Panc1 (cell line): ENCODE measurements at regions not wholly inside any gene's neighbourhood (a gene's known extent, or its start where the extent isn't known, plus 50 kb on each side); places are given as distances from the start of the nearest gene placed in this dataset.

Source experiments
- ATAC-seq: fragments of 200-7000 bp; cut with Tn5 transposase; 2 replicates; pipeline ENCODE4 v1.9.1; 2020; ENCODE audit warnings: mild to moderate bottlenecking, moderate library complexity
- BruUV-seq: library from RNA; stranded (reverse); fragments of 400-500 nt; replicated peaks from 2 replicates; lab custom pipeline; 2021; lab: Mats Ljungman, UMichigan
- CTCF ChIA-PET: fragments of 300-600 bp; sonication (Branson Sonifier 250); formaldehyde crosslinking; loops from one replicate; lab custom pipeline; 2022; ENCODE audit warnings: antibody characterized with exemption; lab: Charles Lee
- POLR2A ChIA-PET: fragments of 300-600 bp; sonication (Branson Sonifier 250); formaldehyde crosslinking; loops from one replicate; lab custom pipeline; 2022; ENCODE audit warnings: antibody characterized with exemption; lab: Charles Lee
- DNase-seq: peaks from one replicate; pipeline ENCODE4 v3.0.0-alpha.2; 2010; ENCODE audit warnings: low read depth, low spot score
- H3K27ac ChIP-seq: 2 replicates; pipeline ENCODE4 v1.5.1; 2011; ENCODE audit warnings: mild to moderate bottlenecking, low read length, inconsistent platforms
- H3K27me3 ChIP-seq: fragments of 200-500 bp; sonication (Bioruptor generic); 2 replicates; pipeline ENCODE4 v1.6.0; 2014; ENCODE audit warnings: low read length, inconsistent platforms; ENCODE audit not compliant: control insufficient read depth, insufficient read depth
- H3K36me3 ChIP-seq: fragments of 200-500 bp; sonication (Bioruptor generic); 2 replicates; pipeline ENCODE4 v1.5.1; 2014; ENCODE audit warnings: inconsistent platforms, mild to moderate bottlenecking, low read length, moderate library complexity; ENCODE audit not compliant: control insufficient read depth, insufficient read depth
- H3K4me1 ChIP-seq: 2 replicates; pipeline ENCODE4 v1.5.1; 2011; ENCODE audit warnings: inconsistent platforms, mild to moderate bottlenecking, low read length, moderate library complexity; ENCODE audit not compliant: control insufficient read depth, insufficient read depth
- H3K4me3 ChIP-seq, 2 experiments: 2 replicates each; pipeline ENCODE4 v1.5.1; 2011 to 2012; ENCODE audit warnings: low read depth in 2 of 2, low read length in 2 of 2, mild to moderate bottlenecking in 2 of 2, inconsistent platforms in 1 of 2, moderate library complexity in 1 of 2
- H3K9me3 ChIP-seq: fragments of 200-500 bp; sonication (Bioruptor generic); 2 replicates; pipeline ENCODE4 v1.5.1; 2014; ENCODE audit warnings: low read depth, mild to moderate bottlenecking, inconsistent platforms, low read length, moderate library complexity; ENCODE audit not compliant: control insufficient read depth, insufficient read depth
- CTCF ChIP-seq: fragments of 450-650 bp; IDR thresholded peaks from 2 replicates; pipeline ENCODE4 v1.5.1; 2017; ENCODE audit warnings: mild to moderate bottlenecking
- POLR2AphosphoS5 ChIP-seq: IDR thresholded peaks from 2 replicates; pipeline ENCODE4 v1.6.1; 2012; ENCODE audit warnings: mild to moderate bottlenecking, low read depth, low read length, moderate library complexity
- SIN3A ChIP-seq: IDR thresholded peaks from 2 replicates; pipeline ENCODE4 v1.6.1; 2012; ENCODE audit warnings: low read depth, mild to moderate bottlenecking, low read length, moderate library complexity, borderline replicate concordance; ENCODE audit not compliant: insufficient read depth
- TCF7L2 ChIP-seq: IDR thresholded peaks from 2 replicates; pipeline ENCODE4 v1.6.1; 2011; ENCODE audit warnings: mild to moderate bottlenecking, low read depth, low read length, inconsistent platforms
- in situ Hi-C: cut with HindIII; loops from 2 replicates; pipeline ENCODE4 v1.10.0; 2016; ENCODE audit warnings: low sequenced_read_pairs, low pct_unique_long_range_greater_than_20kb
- intact Hi-C: fragments of 100-400 bp; cut with micrococcal nuclease; formaldehyde crosslinking; loops from one replicate; pipeline ENCODE4 v1.10.0; 2022; ENCODE audit not compliant: unreplicated experiment
- TF ChIP-seq, protein P1 (sequence below), 2 experiments: IDR thresholded peaks; 2 replicates each; pipeline ENCODE4 v1.6.1; 2011 to 2012; ENCODE audit warnings: low read depth in 2 of 2, control low read depth in 1 of 2, low read length in 1 of 2, mild to moderate bottlenecking in 1 of 2, moderate library complexity in 1 of 2; ENCODE audit not compliant: insufficient read depth in 1 of 2

- POLR2A ChIA-PET = no interaction called here
- intact Hi-C loops = no loop called here
- Histone ChIP-seq H3K9me3 (no peaks in the 10 kb centered on the region), H3K4me1 (no peaks in the 10 kb centered on the region), H3K4me3 (no peak overlapping the region), H3K27me3 (no peaks in the 10 kb centered on the region), H3K36me3 (no peaks in the 10 kb centered on the region), H3K27ac (no peak overlapping the region)
- DNase-seq = no peak
- CTCF ChIA-PET = no interaction called here
- TF ChIP-seq CTCF (no peak), POLR2AphosphoS5 (no peak), TCF7L2 (no peak), SIN3A (no peak)
- TF ChIP-seq, protein P1, sequence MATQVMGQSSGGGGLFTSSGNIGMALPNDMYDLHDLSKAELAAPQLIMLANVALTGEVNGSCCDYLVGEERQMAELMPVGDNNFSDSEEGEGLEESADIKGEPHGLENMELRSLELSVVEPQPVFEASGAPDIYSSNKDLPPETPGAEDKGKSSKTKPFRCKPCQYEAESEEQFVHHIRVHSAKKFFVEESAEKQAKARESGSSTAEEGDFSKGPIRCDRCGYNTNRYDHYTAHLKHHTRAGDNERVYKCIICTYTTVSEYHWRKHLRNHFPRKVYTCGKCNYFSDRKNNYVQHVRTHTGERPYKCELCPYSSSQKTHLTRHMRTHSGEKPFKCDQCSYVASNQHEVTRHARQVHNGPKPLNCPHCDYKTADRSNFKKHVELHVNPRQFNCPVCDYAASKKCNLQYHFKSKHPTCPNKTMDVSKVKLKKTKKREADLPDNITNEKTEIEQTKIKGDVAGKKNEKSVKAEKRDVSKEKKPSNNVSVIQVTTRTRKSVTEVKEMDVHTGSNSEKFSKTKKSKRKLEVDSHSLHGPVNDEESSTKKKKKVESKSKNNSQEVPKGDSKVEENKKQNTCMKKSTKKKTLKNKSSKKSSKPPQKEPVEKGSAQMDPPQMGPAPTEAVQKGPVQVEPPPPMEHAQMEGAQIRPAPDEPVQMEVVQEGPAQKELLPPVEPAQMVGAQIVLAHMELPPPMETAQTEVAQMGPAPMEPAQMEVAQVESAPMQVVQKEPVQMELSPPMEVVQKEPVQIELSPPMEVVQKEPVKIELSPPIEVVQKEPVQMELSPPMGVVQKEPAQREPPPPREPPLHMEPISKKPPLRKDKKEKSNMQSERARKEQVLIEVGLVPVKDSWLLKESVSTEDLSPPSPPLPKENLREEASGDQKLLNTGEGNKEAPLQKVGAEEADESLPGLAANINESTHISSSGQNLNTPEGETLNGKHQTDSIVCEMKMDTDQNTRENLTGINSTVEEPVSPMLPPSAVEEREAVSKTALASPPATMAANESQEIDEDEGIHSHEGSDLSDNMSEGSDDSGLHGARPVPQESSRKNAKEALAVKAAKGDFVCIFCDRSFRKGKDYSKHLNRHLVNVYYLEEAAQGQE (IDR thresholded peaks at IDR 0.05; ENCODE audit: insufficient read depth in 1 of 2, low read depth in 2 of 2, low read length in 1 of 2) = no peak
- ATAC-seq = no peak
- in situ Hi-C loops = no loop called here
- no TSS peak for BruUV-seq
These were observed 794.7 kb downstream of the EFNB2 start for GRCh38 chr13:105740739-105741138.

GRCh38 chr13:105737688-105738087 lies 797.8 kb downstream of the EFNB2 start:
- no peak for ATAC-seq
- ChIA-PET POLR2A (no interaction called here), CTCF (no interaction called here)
- Histone ChIP-seq H3K36me3 (no peaks in the 10 kb centered on the region), H3K9me3 (no peaks in the 10 kb centered on the region), H3K27me3 (no peaks in the 10 kb centered on the region), H3K27ac (no peak overlapping the region), H3K4me3 (no peak overlapping the region), H3K4me1 (no peaks in the 10 kb centered on the region)
- intact Hi-C loops (no loop called here), in situ Hi-C loops (no loop called here)
- no TSS peak for BruUV-seq
- TF ChIP-seq POLR2AphosphoS5 (no peak), CTCF (no peak), TCF7L2 (no peak), SIN3A (no peak)
- TF ChIP-seq, protein P1 (IDR thresholded peaks at IDR 0.05; ENCODE audit: insufficient read depth in 1 of 2, low read depth in 2 of 2, low read length in 1 of 2) = no peak
- no peak for DNase-seq
